Fibroblast of skin of left biceps (primary cell): ENCODE measurements at regions not wholly inside any gene's neighbourhood (a gene's known extent, or its start where the extent isn't known, plus 50 kb on each side); places are given as distances from the start of the nearest gene placed in this dataset.

Experiments used
- DNase-seq, 2 experiments: peaks; one replicate each; pipeline ENCODE4 v3.0.0-alpha.2; 2013; ENCODE audit warnings: low read depth in 2 of 2

DNA sequence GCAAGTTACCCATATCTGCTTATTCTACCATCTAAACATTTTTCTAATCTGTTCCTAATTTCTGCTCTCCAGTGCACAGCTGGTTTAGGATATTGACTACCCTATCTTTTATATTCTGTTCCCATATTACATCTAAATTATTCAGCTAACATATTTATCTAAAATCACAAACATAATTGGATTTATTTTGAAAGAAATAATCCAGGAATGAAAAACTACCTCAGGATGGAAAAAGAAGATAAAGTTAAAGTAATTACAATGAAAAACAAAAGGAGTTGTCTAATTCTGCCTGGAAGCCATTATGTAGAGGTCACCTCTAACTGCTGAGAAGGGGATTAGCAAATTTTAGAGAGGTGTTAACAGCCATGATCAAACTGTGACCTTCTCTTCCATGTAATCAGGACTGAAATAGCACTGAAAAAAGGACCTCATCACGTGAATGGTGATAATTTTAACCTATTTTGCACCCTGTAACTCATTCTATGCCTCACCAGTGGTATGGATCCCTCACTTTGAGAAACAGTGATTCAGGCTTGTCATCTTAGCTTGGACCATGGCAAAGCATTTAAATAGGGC is 653.3 kb downstream of the CDH11 start:
- DNase-seq = no peak

DNA sequence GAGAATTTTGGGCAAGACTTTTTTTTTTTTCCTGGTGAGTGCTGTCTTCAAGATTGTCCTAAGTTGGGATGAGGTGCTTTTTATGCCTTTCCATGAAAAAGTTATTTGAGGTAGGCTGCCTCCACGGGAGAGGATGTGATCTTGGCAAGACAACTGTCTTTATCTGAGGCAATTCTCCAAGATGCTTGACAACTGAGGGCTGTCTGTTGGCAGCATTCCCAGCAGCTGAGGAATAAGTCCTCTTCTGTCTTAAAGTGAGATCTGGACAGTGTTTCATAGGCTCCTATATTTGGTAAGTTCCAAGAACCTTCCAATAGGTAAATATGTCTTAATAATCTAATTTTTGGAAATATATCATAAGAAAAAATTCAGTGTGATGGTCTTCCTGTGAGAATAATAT is 662.0 kb downstream of the CDH11 start:
- peak; percentile 55 to 59 for DNase-seq

DNA sequence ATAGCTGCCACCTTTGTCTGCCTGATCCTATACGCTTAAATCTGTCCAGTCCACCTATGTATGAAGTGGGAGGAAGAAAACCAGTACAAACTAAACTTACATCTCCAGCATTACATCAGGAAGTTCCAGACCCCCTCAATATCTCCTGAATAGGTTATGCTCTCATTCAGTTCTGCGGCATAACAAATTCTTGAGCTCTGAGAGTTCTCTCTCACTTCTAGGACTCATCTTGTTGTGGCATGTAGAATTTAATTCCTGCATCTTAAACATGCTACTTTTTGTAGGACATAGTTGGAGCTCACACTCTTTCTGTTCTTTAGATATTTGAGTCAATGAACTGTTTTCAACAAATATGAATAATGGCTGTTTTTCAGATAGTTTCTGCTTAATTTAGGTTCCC is 662.5 kb downstream of the CDH11 start:
- DNase-seq = no peak

DNA sequence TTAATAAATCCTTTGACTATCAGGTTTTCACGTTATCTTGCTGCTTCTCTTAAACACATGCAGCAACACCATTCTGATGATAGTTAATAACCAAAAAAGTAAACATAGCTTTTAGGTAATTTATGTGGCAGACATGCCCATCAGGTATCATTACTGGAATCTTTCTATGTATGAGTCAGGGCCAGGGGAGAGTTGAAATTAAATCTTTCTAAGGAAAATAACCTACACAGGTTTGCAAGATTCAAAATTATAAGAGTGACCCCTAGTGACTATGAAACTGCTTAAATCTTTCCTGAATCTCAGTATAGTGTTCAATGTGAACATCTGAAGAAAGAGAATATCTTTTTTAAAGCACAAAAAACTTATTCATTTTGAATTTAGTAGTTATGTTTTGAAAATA is 666.6 kb downstream of the CDH11 start:
- peak in 1 of 2 experiments; percentile 39 for DNase-seq

DNA sequence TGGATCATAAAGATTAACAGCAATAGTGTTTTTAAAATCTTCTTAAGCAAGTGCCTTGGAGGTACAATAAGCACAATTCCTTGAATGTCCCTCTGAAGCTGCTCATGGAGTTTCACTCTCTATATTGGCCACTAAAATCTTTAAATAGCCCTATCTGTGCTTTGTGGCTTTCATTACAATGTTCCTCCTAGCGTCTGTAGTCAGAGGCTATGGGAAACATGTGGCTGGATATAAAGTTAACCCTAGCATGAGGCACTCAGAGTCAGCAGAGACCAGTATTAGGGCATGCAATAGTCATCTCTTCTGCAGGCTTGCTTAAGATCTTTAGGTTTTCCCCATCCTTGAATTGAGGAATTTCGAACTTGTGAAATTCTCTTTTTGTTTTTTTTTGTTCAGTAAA is 668.2 kb downstream of the CDH11 start:
- DNase-seq = no peak

DNA sequence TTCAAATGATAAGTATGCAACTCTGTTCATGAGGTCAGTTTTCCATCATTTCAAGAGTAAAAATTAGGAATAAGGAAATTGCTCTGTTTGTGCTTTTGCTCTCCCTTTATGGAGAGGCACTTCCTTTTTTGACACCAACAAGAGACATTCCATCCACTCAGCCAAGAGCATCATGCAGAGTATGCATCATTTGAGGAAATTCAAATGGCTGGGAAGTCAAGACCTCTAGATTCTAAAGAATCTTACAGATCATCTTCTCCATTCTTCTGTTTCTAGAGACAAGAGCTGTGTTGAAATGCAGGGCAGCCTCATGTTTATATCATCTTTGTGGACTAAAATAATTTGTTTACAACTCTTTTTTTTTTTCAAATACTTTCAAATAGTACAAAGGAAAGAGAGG is 669.4 kb downstream of the CDH11 start:
- no peak for DNase-seq

DNA sequence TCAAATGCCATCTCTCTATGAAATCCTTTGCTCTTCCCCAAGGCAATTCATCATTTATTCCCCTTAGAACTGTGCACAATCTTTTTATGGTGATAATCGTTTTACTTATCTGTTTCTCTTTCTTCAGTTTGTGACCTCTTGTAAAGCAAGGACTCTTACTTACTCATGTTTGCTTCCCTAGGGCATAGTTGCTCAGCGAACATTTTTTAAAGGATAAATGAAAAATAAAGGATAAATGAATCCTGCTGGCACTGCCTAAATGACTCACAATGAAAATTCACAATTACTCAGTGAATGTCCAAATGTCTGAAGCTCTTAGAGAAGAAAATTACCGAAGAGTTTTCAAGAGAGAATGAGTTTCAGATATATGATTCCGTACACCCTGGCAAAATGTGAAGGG is 671.7 kb downstream of the CDH11 start:
- DNase-seq = no peak

DNA sequence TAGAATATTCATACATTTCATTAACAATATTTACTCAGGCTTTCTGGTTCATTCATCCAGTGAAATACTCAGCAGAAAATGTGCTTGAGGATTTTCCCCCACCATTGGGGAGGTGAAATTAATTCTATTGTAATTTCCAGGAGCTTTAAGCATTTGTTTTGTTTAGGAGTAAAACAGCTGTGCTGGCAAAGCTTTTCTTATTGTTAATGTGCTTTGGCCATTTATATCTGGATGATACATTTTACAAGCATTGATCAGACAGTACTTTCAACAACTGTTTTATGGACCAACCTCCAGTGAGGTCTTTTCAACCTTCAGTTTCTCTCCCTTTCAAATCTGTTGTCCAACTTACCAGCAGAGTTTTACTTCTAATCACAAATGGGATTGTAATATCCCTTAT is 672.4 kb downstream of the CDH11 start:
- DNase-seq = no peak

DNA sequence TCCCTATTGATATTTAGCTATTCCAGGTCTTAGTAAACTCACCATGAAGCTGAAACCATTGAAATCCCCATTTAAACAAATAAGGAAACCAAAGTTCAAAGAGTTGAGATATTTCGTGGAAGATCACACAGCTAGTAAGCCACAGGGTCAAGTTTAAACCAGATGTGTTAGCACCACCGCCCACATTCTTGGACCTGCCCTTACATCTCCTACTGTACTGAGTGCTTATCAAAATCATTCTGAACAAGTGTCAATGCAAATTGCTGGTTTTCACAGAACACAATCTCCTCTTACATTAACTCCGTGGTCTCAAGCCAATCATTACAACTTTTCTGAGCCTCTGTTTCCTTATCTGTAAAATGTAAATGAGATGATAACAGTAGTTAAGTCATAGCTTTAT is 676.2 kb downstream of the CDH11 start:
- DNase-seq = no peak

DNA sequence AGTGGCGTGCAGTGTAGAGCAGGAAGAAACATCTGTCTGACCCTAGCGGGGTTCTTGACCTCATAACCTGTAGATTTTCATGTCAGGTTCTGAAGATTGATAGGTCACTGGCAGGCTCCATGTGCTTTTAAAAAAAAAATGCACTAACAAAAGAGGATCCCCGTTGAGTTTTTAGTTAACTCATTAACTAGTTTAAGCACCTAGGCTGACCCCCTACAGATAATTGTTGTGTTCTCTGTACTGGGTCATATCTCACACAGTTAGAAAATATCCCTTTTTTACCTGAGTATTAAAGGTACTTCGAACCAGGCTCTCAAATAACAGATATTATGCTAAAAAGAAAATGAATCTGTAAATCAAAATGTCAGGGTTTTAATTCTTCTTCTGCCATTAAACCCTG is 676.6 kb downstream of the CDH11 start:
- no peak for DNase-seq

DNA sequence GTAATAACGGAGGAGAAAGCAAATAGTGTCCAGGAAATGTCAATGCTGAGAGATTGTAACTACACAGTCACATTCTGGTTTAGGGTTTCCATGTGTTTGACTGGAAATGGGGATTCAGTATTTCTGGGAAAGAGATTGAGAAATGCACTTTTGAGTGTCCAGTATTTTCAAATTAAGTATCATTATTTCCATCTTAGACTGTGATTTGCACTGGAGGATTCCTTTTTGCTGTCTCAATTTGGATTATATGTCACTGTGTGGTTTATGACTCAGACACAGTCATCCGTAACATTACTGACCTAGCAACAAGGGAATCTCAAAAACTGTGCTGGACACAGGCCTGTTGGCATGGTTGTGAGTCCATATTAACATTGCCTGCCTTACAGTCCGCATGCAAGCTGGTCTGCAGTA is 681.4 kb downstream of the CDH11 start:
- DNase-seq = peak; percentile 91 to 92

DNA sequence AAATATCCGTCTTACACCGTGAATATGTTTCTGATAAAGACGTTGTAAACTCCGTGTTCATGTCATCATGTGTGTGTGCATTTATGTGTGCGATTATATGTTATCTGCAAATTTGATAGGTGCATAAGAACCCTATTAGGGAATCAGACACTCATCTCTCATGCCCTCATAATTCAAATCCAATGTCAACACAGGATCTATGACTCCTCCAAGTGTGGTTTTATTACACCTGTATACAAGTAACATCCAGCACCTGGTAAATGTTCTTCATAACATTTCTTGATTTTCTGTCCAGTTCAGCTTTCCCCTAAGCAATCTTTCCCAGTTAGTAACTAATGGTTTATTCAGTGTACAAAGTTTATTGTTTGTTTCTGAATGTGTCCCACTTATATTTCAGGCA is 681.9 kb downstream of the CDH11 start:
- no peak for DNase-seq

DNA sequence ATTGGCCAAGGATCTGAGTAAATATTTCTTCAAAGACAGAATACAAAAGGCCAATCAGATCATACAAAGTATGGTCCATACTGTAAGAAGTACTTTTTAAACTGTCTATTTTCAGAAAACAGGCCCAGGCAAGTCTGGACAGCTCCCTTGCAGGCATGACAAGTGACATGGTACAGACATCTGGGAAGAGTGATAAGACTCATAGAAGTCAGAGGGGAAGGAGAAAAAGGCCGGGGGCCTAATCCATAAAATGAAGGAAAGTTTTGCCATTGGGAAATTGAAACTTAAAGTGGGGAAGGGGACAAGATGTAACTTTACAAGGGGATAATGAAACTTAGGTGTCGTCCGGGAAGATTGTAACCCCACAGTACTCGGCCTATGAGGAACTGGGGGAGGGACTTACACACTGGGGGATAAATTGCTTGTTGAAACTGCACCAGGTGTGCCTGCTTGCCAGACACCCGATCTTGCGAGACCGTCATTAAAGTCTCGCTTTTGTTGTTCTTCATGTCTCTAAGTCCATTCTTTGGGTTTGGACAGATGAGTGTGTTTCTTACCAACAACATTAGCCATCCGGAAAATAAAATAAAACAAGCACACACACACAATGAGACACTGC is 684.0 kb downstream of the CDH11 start:
- DNase-seq = no peak

DNA sequence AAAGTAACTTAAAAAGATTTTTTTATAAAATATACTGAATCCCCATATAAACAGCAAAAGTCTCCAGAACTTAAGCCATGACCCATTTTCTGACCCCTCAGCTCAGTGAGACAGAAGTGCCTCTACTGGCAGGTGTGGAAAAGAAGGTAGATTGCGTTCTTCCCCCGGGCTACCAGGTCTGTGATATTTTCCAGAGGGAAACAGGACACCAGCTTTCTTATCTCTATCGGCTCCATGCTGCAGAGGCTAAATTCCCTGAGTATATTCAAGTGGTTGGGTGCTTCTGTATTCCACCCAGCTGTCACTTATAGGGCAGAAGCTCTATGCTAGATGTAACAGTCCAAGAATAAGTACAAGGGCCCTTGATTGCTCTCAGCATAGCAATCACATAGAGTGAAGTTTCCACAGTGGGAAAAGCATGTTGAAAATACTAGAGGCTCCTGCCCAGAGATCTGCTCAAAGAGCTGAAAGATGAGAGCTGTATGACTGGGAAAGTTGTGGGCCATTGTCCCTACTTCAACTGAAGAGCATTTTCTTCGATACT is 687.3 kb downstream of the CDH11 start:
- no peak for DNase-seq

DNA sequence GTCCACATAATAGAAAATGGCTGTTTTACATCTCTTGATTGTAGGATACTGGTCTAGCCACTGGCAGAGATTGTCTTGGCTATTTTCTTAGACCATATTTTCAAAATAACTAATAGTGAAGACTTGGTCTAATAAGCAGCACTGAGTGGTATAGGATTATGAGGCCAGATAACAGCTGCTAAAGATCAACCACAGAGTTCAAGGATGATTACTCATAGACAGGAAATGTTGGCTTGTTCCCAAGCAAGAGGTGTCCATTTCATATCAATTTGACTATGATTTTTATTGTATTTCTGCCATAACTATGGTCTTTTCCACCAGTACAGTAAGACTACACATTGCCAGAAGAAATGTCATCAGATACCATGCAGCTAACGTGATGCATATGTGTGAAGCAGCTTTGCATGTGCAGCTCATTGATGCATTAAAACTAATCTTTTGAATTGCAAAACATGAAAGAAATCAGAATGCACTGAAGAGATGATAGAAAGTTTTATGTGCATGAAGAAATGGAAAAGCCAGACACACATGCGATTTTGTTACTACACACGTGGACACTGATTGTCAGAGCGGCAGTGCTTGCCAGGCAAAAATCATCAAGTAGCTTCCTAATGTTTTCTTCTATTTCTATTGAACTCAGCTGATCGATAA is 693.3 kb downstream of the CDH11 start:
- DNase-seq = peak; percentile 79 to 83

DNA sequence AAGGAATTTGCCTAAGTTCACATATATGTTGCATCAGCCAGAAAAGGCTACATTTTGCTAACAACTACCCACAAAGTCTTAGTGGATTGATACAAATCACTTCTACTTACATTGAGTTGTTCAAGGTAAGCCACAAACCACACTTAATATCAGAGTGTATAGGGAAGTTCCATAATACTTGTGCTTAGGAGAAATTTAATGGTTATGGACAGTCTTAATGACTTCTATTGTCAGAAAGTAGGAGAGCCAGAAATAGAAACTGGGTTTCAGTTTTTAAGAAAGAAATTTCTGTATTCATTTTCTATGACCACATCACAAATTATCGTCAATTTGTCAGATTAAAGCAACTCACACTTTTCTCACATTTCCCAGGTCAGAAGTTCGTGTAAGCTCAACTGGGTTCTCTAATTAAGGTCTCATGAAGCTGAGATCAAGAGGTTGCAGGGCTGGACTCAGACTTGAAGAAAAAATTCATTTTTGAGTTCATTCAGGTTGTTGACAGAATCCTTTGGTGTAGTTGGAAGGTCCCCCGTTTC is 695.7 kb downstream of the CDH11 start:
- no peak for DNase-seq

DNA sequence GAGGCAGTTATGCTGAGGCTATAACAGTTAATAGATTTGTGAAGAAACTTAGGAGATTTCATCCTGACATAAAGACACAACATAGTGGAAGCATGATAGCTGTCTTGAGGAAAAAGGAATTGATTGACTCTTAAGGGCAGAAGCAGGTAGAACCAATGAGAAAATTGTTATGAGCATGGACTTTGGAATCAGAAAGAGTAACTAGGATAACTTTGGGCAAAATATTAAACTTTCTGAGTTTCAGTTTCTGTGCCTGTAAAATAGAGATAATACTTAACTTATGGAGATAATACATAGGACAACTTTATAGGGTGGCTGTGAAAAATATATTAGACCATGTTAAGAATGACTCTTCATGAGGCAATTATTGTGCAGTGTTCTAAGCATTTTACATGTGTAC is 696.5 kb downstream of the CDH11 start:
- DNase-seq = no peak

DNA sequence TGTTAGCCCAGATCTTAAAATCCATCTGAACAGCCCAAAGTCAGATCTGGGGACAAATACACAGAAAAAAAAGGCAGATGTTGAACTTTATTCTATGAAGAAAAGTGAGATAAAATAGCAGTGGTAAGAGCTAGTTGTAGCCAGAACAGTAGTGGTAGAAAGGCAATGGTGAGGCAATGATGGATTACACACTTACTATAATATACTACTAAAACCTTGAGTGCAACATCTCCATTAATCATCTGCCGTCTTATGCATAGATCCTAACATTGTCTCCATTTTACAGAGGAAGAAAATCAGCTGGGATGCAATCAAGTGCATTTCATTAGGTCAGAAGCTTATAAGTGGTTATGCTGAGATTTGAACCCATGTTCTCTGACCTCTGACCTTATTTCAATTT is 699.6 kb downstream of the CDH11 start:
- no peak for DNase-seq

DNA sequence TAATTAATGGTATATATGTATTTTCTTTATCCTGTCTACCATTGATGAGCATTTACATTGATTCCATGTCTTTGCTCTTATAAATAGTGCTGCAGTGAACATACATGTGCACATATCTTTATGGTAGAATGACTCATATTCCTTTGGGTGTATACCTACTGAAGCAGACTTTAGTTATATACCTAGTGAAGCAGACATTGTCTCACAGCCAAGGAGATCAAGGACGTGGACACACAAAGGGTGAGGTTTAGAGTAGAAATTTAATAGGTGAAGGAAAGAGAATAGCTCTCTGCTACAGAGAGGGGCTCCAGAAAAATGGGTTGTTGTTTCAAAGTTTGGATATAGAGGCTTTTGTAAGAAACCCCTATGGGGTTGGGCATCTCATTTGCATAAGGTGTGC is 700.3 kb downstream of the CDH11 start:
- no peak for DNase-seq

DNA sequence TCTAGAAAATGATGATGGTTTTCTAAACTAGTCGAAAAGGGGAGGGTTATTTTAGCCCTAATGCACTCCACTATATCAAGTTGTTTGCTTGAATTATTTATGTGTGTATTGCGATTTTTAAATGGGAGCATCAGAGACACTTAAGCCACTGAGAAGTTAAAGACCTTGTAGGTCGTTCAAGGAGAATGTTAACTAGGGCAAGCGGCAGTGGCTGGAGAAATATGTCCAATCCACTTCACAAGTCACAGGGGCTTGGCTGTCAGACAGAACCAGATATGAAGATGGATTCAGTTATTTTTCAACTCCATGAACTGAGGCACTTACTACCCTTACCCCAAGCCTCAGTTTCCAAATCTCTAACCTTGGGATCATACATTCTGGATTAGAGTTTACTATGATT is 702.0 kb downstream of the CDH11 start:
- no peak for DNase-seq

DNA sequence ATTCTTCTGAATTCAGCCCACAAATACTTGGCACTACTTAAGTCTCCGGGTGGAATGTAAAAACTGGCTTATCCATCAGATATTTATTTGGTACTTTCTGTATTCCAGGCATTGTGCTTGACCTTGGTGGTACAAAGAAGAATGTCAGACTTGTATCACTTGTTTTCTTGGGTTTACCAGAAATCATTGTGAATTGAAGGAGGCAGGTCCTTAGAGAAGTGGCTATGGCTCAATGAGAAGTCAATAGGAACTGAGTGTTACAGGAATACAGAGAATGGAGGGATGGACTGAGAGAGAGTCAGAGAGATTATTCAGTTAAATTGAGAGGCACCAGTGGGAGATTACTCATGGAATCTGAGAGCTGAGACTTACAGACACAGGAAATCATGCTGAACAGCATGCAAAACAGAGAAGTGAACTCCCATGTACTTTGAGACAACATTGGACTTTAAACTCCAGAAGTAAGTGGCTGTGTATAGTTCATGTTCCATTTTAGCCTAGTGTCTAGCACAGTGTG is 704.1 kb downstream of the CDH11 start:
- peak; percentile 82 to 90 for DNase-seq

DNA sequence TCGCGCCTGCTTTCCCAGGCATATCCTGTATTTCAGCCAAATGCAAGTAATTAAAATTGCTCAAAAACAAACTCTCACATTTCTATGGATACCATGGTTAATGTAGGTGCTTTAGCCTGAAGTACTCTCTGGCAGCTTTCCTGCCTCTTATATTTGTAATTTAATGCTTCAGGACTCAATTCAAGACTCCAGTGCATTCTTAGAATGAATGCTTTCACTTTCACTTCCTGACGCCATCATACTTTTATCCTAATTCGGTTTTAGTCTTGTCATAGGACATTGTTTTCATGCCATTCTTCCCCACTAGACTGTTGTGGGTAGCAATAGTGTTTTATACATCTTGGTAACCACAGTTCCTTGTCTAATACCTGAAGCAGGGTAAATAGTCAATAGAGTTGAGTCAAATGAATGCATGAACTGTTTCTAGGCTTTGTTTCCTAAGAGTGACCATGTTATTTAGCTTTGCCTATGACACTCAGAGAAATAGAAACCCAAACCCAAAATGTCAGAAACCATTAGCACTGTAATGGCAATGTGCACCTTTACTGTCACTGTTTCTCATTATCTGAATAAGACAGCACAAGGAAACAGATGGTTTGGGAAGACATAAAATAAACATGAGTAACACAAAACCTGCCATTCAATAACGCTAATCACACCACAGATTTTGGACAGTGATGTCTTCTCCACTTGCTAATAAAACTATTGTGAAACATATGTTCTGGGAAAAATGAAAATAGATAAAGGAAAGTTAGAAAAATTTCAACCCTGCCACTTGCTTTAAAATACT is 705.5 kb downstream of the CDH11 start:
- no peak for DNase-seq
